HL-60 (cell line): ENCODE measurements at regions not wholly inside any gene's neighbourhood (a gene's known extent, or its start where the extent isn't known, plus 50 kb on each side); places are given as distances from the start of the nearest gene placed in this dataset.

Experiments
- DNase-seq, 2 experiments: peaks; one replicate each; pipeline ENCODE4 v3.0.0-alpha.2; 2010 to 2020; ENCODE audit warnings: low read depth in 1 of 2, low spot score in 1 of 2
- H3K27ac ChIP-seq: fragments of 250-450 bp; sonication (Bioruptor Pico); replicated peaks from 2 replicates; pipeline ENCODE4 v1.5.1; 2020; ENCODE audit warnings: mild to moderate bottlenecking, moderate library complexity
- H3K27me3 ChIP-seq: fragments of 250-450 bp; sonication (Bioruptor Pico); 2 replicates; pipeline ENCODE4 v1.5.1; 2021; ENCODE audit warnings: mild to moderate bottlenecking, moderate library complexity; ENCODE audit not compliant: insufficient read depth, poor library complexity, severe bottlenecking
- H3K4me3 ChIP-seq: replicated peaks from 2 replicates; pipeline ENCODE4 v1.5.1; 2011; ENCODE audit warnings: mild to moderate bottlenecking, control low read depth, low read length; ENCODE audit not compliant: insufficient read depth
- GABPA ChIP-seq: IDR thresholded peaks from 2 replicates; pipeline ENCODE4 v1.6.1; 2012; ENCODE audit warnings: low read depth
- POLR2AphosphoS5 ChIP-seq: IDR thresholded peaks from 2 replicates; pipeline ENCODE4 v1.6.1; 2012; ENCODE audit warnings: low read depth
- SPI1 ChIP-seq: IDR thresholded peaks from 2 replicates; pipeline ENCODE4 v1.6.1; 2012; ENCODE audit warnings: low read depth, mild to moderate bottlenecking, borderline replicate concordance
- TF ChIP-seq, protein P1 (sequence below): IDR thresholded peaks from 2 replicates; pipeline ENCODE4 v1.6.1; 2012; ENCODE audit warnings: low read depth; ENCODE audit not compliant: insufficient replicate concordance
- TF ChIP-seq, protein P2 (sequence below): IDR thresholded peaks from one replicate; pipeline ENCODE4 v1.5.1; 2011; ENCODE audit warnings: low read length, control low read depth, inconsistent platforms; ENCODE audit not compliant: insufficient read depth

DNA sequence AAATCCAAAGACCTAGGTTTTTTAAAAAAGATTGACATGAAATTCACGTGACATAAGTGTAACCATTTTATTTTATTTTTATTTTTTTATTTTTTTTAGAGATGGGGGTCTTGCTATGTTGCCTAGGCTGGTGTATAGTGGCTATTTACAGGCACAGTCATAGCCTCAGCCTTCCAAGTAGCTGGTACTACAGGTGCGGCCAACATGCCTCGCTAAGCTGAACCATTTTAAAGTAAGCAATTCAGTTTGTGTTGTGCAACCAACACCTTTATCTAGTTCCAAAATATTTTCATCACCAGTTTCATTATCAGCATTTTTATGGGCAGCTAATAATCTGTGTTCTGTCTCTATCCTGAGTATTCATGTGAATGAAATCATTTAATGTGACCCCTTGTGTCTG is 107.5 kb upstream of the ENPEP start:
- Histone ChIP-seq H3K27me3 (no peaks in the 10 kb centered on the region), H3K27ac (no peak overlapping the region), H3K4me3 (no peak overlapping the region)
- TF ChIP-seq GABPA (no peak), POLR2AphosphoS5 (no peak), SPI1 (no peak)
- TF ChIP-seq, protein P1, sequence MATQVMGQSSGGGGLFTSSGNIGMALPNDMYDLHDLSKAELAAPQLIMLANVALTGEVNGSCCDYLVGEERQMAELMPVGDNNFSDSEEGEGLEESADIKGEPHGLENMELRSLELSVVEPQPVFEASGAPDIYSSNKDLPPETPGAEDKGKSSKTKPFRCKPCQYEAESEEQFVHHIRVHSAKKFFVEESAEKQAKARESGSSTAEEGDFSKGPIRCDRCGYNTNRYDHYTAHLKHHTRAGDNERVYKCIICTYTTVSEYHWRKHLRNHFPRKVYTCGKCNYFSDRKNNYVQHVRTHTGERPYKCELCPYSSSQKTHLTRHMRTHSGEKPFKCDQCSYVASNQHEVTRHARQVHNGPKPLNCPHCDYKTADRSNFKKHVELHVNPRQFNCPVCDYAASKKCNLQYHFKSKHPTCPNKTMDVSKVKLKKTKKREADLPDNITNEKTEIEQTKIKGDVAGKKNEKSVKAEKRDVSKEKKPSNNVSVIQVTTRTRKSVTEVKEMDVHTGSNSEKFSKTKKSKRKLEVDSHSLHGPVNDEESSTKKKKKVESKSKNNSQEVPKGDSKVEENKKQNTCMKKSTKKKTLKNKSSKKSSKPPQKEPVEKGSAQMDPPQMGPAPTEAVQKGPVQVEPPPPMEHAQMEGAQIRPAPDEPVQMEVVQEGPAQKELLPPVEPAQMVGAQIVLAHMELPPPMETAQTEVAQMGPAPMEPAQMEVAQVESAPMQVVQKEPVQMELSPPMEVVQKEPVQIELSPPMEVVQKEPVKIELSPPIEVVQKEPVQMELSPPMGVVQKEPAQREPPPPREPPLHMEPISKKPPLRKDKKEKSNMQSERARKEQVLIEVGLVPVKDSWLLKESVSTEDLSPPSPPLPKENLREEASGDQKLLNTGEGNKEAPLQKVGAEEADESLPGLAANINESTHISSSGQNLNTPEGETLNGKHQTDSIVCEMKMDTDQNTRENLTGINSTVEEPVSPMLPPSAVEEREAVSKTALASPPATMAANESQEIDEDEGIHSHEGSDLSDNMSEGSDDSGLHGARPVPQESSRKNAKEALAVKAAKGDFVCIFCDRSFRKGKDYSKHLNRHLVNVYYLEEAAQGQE, result no peak
- TF ChIP-seq, protein P2, sequence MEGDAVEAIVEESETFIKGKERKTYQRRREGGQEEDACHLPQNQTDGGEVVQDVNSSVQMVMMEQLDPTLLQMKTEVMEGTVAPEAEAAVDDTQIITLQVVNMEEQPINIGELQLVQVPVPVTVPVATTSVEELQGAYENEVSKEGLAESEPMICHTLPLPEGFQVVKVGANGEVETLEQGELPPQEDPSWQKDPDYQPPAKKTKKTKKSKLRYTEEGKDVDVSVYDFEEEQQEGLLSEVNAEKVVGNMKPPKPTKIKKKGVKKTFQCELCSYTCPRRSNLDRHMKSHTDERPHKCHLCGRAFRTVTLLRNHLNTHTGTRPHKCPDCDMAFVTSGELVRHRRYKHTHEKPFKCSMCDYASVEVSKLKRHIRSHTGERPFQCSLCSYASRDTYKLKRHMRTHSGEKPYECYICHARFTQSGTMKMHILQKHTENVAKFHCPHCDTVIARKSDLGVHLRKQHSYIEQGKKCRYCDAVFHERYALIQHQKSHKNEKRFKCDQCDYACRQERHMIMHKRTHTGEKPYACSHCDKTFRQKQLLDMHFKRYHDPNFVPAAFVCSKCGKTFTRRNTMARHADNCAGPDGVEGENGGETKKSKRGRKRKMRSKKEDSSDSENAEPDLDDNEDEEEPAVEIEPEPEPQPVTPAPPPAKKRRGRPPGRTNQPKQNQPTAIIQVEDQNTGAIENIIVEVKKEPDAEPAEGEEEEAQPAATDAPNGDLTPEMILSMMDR, result no peak
- DNase-seq, result no peak

DNA sequence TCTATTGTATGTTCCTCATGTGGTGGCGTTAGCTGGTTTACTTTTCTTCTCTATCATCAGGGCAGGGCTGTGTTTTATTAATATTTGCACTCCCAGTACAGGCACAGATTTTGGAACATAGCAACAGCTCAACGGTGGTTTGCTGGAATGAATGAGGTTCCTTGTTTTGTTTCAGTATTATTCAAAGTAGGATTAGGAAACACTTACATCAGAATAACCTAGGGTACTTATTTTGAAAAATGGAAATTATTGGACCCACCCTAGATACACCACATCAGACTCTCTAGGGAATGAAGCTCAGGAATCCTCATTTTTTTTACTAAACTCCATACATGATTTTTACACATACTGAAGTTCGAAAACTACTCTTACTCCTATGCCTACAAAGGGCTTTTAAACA is 108.8 kb upstream of the ENPEP start:
- Histone ChIP-seq H3K27me3 (no peaks in the 10 kb centered on the region), H3K27ac (no peak overlapping the region), H3K4me3 (no peak overlapping the region)
- TF ChIP-seq, protein P1, result no peak
- TF ChIP-seq GABPA, result no peak
- no peak for TF ChIP-seq SPI1
- no peak for TF ChIP-seq POLR2AphosphoS5
- TF ChIP-seq, protein P2, result no peak
- DNase-seq, result no peak

DNA sequence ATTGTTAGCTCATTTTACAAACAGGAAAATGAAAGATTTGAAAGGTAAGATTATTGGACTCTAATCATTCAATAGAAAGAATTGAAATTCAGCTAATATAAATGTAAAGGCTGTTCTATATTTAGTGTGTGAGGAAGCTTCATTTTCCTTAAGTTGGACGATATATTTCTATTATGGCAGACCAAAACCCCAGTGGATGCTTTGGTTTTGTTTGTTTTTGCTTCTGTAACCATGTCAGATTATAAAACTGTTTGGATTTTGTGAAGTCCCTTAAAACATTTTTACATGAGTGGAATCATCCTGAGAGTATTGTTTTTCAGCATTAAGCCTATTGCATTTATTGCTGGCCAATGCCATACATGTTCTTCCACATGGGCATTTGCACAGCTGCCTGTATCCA is 110.2 kb upstream of the ENPEP start:
- Histone ChIP-seq H3K4me3 (no peak overlapping the region), H3K27me3 (no peaks in the 10 kb centered on the region), H3K27ac (no peak overlapping the region)
- TF ChIP-seq, protein P1, result no peak
- TF ChIP-seq GABPA (no peak), SPI1 (no peak), POLR2AphosphoS5 (no peak)
- TF ChIP-seq, protein P2, result no peak
- DNase-seq, result no peak
